CD4-positive, alpha-beta T cell treated with Interleukin-4 for 4 hours (primary cell): ENCODE measurements at regions not wholly inside any gene's neighbourhood (a gene's known extent, or its start where the extent isn't known, plus 50 kb on each side); places are given as distances from the start of the nearest gene placed in this dataset.

ENCODE experiments used
- DNase-seq: peaks from one replicate; pipeline ENCODE4 v3.0.0-alpha.2; 2020

- no peak for DNase-seq
These were observed 480.7 kb downstream of the MRPL39 start for GRCh38 chr21:25126564-25126963.

DNA sequence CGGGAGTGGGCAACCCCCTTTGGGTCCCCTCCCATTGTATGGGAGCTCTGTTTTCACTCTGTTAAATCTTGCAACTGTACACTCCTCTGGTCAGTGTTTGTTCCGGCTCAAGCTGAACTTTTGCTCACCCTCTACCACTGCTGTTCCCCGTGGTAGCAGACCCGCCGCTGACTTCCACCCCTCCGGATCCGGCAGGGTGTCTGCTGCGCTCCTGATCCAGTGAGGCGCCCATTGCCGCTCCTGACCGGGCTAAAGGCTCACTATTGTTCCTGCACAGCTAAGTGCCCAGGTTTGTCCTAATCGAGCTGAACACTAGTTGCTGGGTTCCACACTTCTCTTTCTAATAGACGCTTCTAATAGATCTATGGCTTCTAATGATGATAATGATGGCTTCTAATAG lies 488.6 kb downstream of the MRPL39 start:
- no peak for DNase-seq

GRCh38 chr21:25115021-25115420 lies 492.3 kb downstream of the MRPL39 start:
- DNase-seq: no peak

GRCh38 chr21:25107708-25108107 lies 499.6 kb downstream of the MRPL39 start:
- DNase-seq: no peak

- no peak for DNase-seq
These were observed 503.6 kb downstream of the MRPL39 start for GRCh38 chr21:25103500-25104207.

- DNase-seq: no peak
These were observed 509.6 kb downstream of the MRPL39 start for GRCh38 chr21:25097648-25098047.

DNA sequence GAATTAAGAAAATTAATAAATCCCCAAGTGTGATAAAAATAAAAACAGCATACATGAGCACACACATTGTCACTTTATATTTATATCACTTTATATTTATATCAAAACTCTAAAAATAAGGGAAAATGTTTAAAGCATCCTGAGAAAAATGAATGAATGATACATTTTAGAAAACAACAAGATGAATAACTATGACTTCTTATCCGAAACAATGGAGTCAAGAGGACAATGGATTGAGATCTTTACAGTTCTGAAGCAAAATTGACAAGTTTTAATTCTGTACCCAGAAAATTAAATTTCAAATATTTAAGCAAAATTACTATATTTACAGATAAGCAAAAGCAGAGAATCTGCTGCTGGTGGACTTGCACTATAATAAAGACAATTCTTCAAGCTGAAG lies 512.6 kb downstream of the MRPL39 start:
- DNase-seq: no peak

DNA sequence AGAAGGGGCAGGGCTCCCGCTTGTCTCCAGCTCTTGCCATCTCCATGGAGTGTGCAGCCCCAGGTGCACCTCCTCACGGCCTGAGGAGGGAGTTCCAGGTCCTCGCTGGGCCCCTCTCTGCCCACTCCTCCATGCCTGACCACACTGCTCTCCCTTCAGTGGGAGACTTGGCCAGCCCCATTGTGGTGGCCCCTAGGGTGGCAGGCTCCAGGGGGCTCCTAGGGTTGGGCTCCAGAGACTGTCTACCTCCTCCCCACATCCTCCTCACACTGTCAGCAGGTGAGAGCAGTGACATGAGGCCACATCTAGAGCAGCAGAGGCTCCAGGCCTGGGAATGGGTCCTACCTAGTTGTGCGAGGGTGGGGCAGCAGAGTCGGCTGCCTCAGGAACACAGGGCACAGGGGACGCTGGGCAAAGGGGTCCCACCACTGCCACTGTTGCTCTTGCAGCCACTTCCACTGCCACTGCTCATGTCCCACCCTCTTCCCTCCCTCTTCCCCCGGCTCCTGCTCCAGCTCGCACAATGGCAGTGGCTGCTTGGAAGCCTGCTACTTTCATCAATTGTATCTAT lies 514.8 kb downstream of the MRPL39 start:
- no peak for DNase-seq

- DNase-seq: no peak
These were observed 526.2 kb downstream of the MRPL39 start for GRCh38 chr21:25081096-25081495.

DNA sequence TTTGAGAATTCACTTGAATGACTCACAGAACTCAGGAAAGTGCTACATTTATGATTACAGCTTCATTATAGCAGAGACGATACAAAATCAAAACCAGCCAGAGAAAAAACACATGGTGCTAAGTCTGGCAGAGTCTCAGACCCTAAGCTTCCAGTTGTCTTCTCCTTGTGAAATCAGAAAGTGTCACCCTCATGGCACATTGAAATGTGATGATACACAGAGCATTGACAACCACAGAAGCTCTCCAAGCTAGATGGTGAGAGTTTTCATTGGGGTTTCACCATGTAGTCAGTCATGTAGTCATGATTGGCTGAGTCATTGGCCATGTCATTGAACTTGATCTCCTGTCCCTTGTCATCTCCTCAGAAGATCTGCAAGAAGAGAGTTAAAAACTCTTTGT lies 526.6 kb downstream of the MRPL39 start:
- no peak for DNase-seq

GRCh38 chr21:25080141-25080540 lies 527.1 kb downstream of the MRPL39 start:
- DNase-seq: no peak

- no peak for DNase-seq
These were observed 528.2 kb downstream of the MRPL39 start for GRCh38 chr21:25079053-25079452.

DNA sequence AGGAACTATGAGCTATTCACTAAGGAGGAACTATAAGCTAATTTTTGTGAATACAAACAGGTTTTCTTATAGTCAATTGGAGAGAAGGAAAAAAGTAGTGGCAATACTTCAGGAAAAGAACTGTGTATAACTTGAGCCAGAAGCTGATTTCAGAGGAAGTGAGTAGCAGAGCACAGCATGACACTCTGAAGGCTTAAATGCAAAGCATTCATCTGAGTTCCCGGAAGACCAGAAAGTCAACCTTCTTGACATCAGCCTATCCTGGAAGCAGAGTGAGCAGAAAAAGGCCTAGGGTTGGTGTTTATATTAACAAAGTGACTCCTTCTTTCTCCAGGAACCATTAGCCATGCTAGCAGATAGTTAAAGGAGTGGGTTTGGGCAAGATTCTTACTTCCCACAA lies 545.2 kb downstream of the MRPL39 start:
- no peak for DNase-seq

DNA sequence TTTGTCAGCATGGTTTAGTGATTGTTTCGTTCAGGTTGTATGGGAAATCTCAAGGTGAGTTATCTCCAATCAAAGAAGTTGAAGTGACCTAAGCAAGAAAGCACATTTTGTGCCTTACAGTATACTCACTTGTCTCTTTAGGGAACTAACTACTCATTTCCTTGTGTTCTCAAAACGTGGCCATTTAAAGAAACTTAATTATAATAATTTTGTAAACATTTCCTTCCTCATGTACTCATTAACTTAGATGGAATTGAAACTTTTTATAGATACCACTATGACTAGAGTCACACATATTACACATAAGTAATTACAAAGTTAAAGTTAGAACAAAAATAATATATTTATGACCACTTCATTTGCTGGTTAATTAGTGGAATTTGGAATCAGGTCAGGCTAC lies 552.6 kb downstream of the MRPL39 start:
- no peak for DNase-seq

GRCh38 chr21:25039461-25040380 lies 567.6 kb downstream of the MRPL39 start:
- no peak for DNase-seq

GRCh38 chr21:25036775-25037174 lies 570.5 kb downstream of the MRPL39 start:
- no peak for DNase-seq

DNA sequence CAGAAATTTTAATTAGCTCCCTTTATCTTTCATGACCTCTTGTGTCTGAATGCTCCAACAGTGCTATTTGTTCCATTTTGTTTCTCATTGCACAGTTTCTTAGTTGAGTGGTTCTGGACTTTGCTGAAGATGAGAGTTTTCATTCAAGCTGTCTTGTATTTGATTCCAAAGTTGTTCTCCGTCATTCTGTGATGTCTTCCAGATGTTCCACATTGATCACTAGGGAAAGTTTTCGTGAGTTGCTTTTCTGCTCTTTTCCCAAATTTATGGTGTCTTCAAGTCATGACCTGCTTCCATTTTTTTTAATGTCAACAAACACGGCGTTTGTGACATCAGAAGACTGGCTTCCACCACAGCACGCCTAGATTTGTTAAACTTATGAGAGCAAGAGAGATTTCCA lies 575.5 kb downstream of the MRPL39 start:
- no peak for DNase-seq

- DNase-seq: no peak
These were observed 577.7 kb downstream of the MRPL39 start for GRCh38 chr21:25029580-25029979.

DNA sequence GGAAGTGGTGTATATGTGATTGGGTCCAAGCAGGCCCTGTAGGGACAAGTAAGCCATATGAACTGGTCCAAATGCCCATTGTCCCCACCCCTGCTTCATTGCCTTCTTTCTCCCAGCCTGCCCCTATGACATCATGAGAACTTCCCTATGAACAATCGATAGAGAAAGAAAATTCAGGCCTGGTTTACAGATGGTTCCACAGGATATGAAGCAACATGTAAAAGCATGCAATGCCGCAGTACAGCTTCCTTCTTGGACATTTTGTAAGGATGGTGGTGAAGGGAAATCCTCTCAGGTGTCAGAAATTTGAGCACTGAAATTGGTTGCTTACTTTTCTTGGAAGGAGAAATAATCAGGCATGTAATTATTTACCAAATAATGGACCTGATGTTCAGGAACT lies 581.7 kb downstream of the MRPL39 start:
- no peak for DNase-seq

DNA sequence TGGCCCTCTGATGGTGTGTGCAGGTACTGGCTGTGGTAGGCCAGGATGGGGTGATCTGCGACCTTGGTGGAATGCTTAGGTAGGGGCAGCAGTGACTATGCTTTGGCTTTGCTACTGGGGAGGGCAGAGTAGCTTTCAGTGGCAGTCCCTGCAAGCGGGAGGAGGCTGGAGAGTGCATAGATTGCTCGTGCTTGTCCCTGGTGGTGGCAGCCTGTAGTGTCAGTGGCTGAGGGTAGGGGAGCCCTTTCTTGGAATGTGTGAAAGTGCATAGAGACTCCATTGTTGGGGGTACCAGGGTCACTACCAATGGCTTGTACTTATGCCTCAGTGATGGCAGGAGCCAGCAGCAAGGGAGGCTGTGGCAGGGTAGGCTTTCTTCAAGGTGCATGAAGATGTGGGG lies 582.6 kb downstream of the MRPL39 start:
- DNase-seq: no peak

GRCh38 chr21:25005388-25005787 lies 601.9 kb downstream of the MRPL39 start:
- DNase-seq: no peak

DNA sequence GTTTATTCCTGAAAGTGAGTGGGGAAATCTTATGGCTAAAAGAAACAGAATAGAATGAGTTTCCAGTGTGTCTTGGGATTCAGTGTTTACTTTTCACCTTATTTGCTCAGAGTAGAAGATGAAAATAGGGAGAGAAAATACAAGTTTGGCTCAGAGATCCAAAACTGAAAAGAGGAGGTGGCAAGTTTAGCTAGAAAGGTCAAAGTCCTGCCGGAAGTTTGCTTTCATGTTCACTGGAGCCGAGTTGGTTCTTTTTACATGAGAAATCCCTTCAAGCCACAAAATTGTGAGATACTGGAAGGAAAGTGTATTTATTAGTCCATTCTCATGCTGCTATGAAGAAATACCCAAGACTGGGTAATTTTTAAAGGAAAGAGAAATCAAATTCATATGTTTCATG lies 604.6 kb downstream of the MRPL39 start:
- no peak for DNase-seq

DNA sequence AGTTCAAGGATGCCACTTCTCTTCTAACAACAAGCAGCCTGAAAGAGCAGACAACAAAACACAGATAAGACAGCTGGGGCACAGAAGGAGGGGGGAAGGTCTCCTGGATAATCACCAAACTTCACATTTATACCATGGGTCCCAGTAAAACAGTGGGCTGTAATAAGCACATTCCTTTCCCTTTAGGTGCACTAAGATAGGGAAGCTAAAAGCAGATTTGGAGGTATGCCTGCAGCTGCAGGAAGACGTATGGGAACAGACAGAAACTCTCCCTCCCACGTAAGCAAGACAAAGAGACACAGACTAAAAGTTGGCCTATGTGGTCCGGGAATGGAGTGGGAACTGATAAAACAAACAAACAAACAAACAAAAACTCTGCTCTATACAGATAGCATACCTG lies 612.1 kb downstream of the MRPL39 start:
- no peak for DNase-seq

- DNase-seq: no peak
These were observed 612.6 kb downstream of the MRPL39 start for GRCh38 chr21:24994717-24995116.
